ENCODE measurements at regions not wholly inside any gene's neighbourhood (a gene's known extent, or its start where the extent isn't known, plus 50 kb on each side); places are given as distances from the start of the nearest gene placed in this dataset.

- TF ChIP-seq POLR2A (IDR thresholded peaks at IDR 0.05; ENCODE audit: low read length) (no peak), MYC (IDR thresholded peaks at IDR 0.05; ENCODE audit: borderline replicate concordance, low read length) (no peak), KDM1A (IDR thresholded peaks at IDR 0.05; ENCODE audit: low read depth) (no peak), SMC3 (IDR thresholded peaks at IDR 0.05) (no peak), ZSCAN20 (CRISPR knock-in tag; IDR thresholded peaks at IDR 0.05) (no peak), RARB (CRISPR knock-in tag; IDR thresholded peaks at IDR 0.05) (no peak), BCL3 (IDR thresholded peaks at IDR 0.05) (no peak), RAD21 (conservative IDR thresholded peaks at IDR 0.05 in 1 of 2, IDR thresholded peaks at IDR 0.05 in 1 of 2) (no peak)
- TF ChIP-seq, protein P1, sequence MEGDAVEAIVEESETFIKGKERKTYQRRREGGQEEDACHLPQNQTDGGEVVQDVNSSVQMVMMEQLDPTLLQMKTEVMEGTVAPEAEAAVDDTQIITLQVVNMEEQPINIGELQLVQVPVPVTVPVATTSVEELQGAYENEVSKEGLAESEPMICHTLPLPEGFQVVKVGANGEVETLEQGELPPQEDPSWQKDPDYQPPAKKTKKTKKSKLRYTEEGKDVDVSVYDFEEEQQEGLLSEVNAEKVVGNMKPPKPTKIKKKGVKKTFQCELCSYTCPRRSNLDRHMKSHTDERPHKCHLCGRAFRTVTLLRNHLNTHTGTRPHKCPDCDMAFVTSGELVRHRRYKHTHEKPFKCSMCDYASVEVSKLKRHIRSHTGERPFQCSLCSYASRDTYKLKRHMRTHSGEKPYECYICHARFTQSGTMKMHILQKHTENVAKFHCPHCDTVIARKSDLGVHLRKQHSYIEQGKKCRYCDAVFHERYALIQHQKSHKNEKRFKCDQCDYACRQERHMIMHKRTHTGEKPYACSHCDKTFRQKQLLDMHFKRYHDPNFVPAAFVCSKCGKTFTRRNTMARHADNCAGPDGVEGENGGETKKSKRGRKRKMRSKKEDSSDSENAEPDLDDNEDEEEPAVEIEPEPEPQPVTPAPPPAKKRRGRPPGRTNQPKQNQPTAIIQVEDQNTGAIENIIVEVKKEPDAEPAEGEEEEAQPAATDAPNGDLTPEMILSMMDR (IDR thresholded peaks at IDR 0.05), result no peak
Observed at GRCh38 chr6:113121571-113121970, 735.6 kb upstream of the MARCKS start.

Measured in A549 (cell line).